Left colon (tissue), 2 donors: ENCODE measurements at regions not wholly inside any gene's neighbourhood (a gene's known extent, or its start where the extent isn't known, plus 50 kb on each side); places are given as distances from the start of the nearest gene placed in this dataset.

Experiments
- ATAC-seq: fragments of 200-7000 bp; cut with Tn5 transposase; one replicate; pipeline ENCODE4 v1.9.1; 2020; ENCODE audit warnings: mild to moderate bottlenecking, moderate library complexity
- DNase-seq, 2 donors: peaks; one replicate each; pipeline ENCODE4 v3.0.0-alpha.2; 2020
- intact Hi-C, 2 donors: fragments of 100-400 bp; cut with DNase I in 1 of 2; cut with micrococcal nuclease in 1 of 2; formaldehyde crosslinking; loops; one replicate each; pipeline versions ENCODE4 v1.11.2 to v1.14.0; 2022; cut with DNase I, micrococcal nuclease
- donor health status: DM: no; HTN: no; CAD: no.
- donor health status: DM: yes; HTN: yes; CAD: no.

- intact Hi-C loops = no loop called here
- no peak for ATAC-seq
- no peak for DNase-seq
These were observed 63.3 kb upstream of the GHITM start for GRCh38 chr10:84076047-84076388.

DNA sequence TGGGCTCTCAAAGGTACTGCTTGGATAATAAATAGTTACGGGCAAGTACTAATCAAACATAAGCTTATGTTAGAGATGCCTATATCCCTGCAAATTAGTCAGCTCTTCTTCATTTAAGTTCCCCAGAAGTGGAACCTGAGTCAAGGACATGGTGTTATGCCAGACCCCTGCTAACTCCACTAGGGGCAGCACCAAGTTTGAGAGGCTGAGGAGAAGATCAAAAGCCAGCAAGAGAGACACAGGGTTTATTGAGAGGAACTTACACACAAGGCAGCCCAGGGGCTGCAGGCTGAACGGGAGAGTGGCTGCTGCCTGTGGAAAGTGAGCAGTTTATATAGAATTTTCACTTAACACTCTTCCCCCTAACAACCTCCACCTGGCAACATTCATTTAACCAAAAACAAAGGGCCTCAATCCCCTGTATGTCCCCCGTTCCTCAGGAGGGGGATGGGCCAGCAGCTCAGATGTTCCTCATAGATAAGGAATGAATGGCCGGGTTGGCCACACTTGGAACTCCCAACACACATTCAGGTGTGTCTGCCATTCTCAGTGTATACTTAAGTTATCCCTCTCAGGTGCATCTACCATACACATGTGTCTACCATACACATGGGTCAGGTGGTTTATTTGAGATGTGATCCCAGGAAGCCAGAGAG is 62.6 kb upstream of the GHITM start:
- intact Hi-C loops = no loop called here

DNA sequence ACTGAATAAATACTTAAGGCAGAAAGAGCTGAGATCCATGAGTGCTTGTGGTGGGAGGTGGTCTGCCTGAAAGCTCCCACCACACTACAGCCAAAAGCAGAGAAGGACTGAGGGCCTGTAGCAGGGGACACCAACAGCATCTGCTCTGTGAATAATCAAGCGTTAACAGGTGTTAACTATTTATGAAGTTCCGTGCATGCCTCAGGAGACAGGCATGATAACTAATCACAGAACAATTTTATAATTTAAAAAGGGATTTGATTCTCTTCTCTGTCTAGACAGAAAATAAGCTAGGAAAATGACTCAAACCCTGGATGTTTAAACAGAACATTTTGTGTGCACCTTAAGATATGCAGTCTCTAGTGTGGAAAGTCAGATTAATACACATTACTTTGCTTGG is 61.5 kb upstream of the GHITM start:
- intact Hi-C loops = no loop called here
- no peak for ATAC-seq

More for the DNA sequence above, 62.6 kb upstream of the GHITM start:
- DNase-seq (no peak), ATAC-seq (no peak)

DNA sequence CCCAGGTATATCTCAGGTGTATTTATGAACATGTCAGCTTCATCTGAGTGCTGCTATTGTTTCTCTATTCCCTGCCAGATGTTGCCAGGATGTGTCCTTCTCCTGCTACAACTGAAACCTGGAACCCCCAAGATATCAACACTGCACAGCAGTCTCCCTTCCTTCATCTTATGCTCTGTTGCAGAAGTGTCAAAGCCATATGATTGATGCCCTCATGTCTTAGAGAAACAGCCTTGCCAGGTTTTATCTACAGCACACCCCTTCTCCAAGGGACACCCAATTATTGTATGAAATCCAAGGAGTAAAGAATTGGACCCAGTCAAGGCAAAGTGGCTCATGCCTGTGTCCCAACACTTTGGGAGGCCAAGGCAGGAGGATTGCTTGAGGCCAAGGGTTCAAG is 60.5 kb upstream of the GHITM start:
- DNase-seq = no peak
- no peak for ATAC-seq
- intact Hi-C loops = no loop called here

More for the DNA sequence above, 61.5 kb upstream of the GHITM start:
- DNase-seq = no peak

GRCh38 chr10:84084342-84084741 is 55.0 kb upstream of the GHITM start:
- no peak for DNase-seq
- intact Hi-C loops = no loop called here
- ATAC-seq = no peak

- intact Hi-C loops = no loop called here
- ATAC-seq = no peak
- no peak for DNase-seq
These were observed 52.1 kb upstream of the GHITM start for GRCh38 chr10:84087202-84087601.

DNA sequence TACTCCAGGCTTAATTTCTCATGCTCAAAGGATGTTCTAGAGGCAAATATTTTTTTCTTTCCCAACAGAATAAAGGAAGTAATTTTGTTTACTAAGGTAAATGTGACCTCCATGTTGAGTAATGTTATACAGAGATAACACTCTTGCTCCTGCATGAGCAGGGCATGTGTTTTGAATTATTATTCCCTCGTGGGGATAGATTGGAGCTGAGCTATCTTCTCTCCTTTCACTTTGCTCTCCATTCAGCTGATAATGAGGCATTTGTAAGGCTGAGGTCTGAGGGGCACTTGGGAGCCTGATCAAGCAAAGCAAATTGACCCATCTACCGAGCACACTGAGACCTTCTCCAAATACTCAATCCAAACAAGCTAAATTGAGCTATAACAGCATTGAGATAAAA is 50.7 kb upstream of the GHITM start:
- intact Hi-C loops = no loop called here
- ATAC-seq (no peak), DNase-seq (no peak)

GRCh38 chr10:84089162-84089561 is 50.1 kb upstream of the GHITM start:
- ATAC-seq (no peak), DNase-seq (no peak)
- intact Hi-C loops = no loop called here
